NCI-H460 (cell line): ENCODE measurements at regions not wholly inside any gene's neighbourhood (a gene's known extent, or its start where the extent isn't known, plus 50 kb on each side); places are given as distances from the start of the nearest gene placed in this dataset.
"Not testable (repeated sequence)": the region's sequence is repeated elsewhere in the genome, so short reads cannot be mapped to it uniquely, and the experiment has no call there.

ENCODE experiments used
- DNase-seq: peaks from one replicate; pipeline ENCODE4 v3.0.0-alpha.2; 2016; ENCODE audit warnings: low read depth; ENCODE audit errors: extremely low read depth

DNA sequence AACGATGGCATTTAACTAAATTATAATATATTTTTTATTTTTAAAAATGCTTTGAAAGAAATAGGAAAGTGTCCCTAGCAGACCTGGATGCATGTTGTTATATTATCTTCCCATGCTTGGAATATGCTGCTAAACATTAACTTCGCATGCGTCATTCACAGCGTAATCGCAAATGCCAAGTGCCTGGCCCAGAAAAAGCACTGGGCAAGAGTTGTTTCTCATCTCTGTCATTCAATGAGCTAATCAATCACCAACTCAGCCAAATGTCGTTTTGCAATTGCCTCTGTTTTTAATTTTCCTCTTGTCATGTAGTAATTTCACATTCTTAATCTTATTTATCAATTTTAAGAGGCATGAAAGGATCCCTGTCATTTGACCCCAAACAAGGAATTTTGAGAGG is 1421.9 kb downstream of the BRD1 start:
- peak; percentile 49 for DNase-seq

DNA sequence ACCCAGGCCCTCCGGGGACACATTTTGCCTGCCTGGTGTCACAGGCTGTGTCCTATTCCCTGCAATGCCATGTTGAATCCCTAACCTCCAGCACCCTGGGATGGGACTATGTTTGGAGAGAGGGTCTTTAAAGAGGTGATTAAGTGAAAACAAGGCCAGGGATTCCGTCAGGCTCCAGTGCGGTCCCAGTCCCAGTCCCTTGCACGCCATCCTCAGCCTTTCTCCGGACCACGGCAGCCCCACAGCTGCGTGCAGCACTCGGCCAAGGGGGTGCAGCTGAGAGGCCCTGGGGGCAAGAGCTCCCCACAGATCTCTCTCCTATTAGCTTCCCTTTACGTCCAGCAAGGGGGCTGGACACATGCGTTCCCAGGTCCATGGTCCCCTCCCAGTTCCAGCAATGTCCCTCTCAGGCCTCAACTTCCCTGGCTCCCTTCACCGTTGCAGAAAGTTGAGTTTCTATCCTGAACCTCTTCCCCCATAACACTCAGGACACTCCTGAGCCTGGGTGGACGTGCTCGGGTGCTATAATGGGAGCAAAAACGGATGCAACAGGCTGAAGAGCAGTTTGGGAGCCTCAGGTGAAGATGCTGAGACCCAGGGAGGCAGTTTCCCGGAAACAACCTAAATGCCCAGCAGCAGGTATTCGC is 1422.7 kb downstream of the BRD1 start:
- DNase-seq, result no peak

DNA sequence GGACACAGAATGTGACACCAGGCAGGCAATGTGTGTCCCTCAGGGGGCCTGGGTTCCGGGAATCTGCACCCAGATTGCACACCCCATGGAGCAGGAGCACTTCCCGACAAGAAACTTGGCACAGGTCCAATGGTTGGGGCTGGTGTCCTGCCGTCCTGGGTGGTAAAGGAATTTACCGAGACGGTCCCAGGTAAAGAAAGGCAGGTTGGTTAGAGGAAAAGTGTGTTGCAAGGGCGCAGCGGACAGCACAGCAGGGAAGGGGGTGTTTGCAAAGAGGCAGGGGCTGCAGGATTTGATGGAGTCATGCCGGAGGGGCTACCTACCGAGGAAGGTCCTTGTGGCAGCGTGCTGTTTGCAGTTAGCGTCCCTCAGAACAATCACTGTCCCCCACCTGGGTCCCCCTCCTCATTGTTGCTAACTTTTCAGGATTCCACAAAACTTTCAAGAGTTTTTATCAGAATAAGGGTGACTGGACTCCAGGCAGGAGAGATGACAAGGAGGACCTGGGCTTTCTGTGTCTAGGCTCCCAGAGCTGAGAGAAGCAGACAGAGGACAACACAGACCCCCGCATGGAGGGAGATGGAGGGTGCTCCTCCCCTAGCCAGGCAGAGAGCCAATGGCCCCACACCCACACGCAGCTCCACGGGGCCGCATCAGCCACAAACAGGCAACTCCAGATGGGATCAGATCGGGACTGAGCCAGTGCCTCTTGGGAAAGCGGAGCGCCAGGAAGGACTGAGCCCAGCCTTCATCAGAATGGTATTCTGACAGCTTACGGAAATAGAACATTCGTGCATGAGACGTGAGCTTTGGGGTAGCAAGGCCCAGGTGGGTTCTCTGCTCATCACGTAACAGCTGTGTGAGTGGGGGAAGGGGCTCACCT is 1423.9 kb downstream of the BRD1 start:
- DNase-seq, result no peak

DNA sequence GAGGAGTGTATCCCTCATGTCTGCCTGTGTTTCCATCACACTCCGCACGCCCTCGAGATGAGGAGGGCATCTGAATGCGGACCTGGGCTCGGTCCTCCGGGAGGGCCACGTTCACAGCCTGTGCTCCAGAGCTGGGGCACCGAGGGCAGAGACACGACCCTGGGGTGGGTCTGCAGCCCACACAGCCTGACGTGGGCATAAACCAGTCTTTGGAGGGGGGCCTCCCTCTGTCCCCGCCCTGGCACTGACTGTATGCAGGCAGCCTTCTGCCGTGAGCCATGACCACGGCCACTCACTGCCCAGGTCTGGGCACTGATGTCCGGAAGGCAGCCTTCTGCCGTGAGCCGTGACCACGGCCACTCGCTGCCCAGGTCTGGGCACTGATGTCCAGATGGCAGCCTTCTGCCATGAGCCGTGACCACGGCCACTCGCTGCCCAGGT is 1425.1 kb downstream of the BRD1 start:
- DNase-seq, result no peak

DNA sequence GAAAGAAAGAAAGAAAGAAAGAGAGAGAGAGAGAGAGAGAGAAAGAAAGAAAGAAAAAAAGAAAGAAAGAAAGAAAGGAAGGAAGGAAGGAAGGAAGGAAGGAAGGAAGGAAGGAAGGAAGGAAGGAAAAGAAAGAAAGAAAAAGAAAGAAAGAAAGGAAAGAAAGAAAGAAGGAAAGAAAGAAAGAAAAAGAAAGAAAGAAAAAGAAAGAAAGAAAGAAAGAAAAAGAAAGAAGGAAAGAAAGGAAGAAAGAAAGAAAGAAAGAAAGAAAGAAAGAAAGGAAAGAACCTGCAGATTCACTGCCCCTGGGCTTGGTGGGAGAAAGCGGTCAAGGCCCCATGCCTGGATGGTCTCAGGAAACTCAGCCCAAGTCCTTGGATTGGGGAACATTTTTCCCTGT is 1426.2 kb downstream of the BRD1 start:
- DNase-seq, result not testable (repeated sequence)

DNA sequence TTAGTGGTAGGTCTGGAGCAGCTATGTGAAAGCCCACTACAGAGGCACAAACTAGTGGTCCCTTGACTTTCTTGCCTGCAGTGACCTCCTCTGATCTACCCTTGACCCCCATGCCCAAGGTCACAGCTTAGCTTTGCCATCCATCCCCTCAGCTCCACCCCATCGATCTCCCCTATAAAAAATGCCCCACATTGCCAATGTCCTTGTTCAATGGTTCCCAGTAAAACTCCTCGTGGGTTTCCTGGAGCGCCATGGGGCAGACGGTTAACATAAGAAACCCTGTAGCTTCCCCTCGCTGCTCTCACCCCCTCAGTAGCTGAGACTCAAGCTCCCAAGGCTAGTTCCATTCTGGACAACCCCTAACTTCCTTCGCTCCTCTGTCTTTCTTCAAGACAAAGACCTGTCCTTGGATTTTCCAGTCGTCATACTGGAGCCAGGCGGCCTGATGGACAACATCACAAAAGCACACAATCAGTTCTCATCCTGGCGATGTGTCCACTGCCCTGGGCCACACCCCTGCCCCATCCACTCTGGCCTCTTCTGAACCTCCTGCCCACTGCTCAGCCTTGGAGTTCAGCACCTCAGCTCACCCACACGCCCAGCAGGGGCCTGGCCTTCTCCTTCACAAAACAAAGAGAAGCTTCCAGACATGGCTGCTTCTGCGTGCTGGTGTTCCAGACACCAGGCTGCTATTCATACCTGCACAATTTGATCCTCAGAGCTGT is 1429.3 kb downstream of the BRD1 start:
- DNase-seq, result no peak

DNA sequence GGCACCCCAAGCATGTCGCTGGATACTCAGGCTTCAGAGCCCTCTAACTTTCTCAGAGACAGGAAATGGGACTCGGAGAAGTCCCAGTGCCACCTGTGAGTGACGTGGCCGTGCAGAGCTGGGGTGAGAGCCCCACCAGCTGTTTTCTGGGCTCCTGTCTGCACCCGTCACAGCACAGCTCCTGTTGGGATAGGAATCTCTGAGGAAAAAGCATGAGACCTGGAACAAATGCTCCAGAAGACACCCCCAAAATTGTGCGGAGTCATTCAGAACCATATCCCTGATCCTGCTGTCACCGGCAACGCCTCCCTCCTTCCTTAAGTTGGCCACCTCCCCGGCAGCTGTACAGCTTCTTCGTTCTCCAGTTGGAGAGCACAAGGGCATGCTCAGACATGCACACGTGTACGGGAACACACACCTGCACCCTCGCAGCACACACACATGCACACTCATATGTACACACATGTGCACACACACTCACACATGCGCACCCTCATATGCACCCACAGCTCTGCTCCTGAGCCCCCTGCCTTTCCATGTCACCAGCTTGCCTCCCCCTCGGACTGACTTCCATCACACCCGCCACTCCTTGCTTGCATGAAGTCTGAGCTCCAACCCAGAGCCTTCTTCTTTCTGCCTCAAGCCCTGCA is 1430.0 kb downstream of the BRD1 start:
- no peak for DNase-seq

DNA sequence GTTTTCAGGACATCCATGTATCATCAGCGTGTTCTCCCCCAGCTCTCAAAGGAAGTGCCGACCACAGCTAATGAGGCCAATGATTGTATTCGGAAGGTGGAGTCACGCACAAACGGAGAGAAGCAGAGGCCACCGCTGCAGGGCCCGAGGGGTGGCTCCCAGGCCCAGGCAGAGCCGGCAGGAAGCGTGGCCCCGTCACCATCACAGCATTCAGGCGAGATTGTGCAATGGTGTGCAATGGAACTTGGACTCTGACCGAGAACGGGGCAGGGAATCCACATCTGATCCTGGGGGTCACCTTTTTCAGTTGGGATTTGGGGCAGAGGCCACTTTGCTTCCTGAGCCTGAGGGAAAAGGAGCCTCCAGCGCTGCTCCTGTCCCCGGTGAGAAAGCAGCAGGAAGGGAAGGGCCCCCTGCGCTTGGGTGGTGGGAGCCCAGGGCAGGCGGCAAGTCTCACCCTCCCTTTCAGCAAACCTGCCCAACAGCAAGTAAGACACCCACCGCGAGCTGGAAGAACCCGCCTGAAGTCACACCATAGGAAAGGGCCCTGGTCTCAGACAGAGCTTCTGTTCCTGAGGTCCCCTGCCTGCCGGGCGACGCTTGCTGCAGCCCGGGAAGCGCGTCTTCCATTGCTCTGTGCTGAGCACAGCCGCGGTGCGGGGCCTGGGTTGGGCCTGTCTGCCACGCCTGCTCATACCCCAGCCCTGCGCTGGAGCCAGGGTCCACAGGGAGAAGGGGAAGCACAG is 1430.7 kb downstream of the BRD1 start:
- no peak for DNase-seq

DNA sequence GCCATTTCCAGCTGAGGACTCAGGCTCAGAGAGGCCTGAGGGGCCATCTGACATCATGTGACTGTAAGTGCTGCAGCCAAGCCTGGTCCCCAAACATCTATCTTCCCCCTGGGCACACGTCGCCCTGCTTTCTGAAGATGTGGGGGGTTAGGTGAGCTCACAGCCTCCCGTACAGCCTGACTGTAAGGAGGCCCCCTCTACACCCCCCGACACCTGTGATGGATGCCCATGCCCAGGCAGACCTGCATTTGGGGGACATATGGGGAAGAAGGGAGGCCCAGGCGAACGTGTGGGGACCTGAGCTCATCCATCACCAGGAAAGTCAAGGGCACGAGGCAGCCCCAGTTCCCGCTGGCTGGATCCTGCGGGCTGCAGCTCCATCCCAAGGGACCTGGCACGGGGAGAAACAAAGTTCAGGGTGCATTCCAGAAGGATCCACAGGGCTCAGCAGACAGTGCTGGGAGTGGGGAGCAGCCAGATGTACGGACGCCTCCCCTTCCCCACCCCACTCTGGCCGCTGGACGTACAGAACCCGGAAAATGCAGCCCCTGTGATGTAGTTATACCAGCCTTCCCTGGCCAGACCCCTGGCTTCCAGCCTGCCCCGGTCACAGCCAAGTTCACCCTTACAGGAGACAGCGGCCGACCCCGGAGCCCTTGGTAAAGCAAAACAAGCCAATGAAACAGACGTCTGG is 1431.4 kb downstream of the BRD1 start:
- DNase-seq, result no peak

DNA sequence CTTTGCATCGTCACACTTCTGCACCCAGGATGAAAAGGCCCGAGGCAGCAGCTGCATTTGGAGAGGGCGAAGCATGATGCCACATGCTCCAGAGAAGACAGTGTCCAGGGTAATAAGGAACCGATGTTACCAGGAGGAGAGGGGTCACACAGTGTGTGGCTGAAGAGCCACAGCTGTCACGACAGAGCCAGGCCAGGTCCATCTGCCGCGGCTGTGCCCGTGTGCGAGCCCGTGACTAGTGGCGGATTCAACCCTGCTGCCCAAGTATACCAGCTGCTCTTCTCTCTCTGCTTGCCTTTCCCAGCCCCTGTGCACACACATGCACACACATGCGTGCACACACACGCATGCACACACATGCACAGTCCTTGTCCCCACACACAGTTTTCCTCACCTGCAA is 1432.5 kb downstream of the BRD1 start:
- no peak for DNase-seq

DNA sequence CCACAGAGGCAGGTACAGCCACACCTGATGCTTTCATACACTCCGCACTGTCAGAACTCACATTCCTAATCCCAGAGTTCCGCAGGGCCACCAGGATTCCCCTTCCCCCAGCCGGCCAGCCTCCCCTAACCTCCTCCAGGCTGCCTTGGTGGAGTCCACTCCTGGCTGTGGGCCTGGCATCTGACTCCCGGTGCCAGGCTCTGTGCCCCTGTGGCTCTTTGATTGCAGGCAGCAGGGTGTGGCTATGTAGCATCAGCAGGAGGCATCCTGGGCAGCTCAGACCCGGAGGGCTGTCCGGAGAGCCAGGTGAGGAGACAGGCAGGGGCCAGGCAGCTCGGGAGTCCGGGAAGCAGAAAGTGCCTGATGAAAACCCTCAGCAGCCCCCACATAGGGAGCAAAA is 1432.9 kb downstream of the BRD1 start:
- DNase-seq, result no peak

DNA sequence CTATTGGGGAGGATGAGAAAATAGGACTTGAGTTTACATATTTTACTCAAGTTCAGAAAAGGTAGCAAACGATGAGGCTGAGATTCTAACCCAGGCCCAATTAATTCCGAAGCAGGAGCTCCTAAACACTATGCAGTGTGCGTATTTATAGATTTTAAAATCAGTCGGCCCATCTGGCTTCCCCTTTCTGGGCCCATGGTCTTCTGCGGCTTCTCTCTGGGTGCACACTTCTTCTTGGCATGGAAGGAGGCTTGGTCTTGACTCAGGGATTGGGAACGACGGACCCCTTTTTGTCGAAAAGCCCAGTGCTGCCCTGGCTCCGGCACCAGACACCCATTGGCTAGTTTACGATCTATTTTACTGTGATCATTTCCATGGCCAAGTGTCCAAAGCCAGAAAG is 1433.8 kb downstream of the BRD1 start:
- no peak for DNase-seq

DNA sequence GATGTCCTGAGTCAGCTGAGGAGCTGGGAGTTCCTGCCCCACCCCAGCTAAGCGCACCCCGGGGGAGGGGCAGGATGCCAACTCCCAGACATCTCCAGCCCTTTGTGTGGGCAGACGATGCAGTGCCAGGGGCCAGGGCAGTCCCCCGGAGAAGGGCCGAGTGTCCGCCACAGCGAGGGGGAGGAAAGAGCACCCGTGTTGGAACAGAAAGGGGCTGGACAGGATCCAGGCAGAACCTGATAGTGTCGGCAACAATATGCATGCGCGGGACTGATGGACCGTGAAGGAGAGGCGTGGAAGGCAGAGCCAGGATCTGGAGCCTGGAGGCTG is 1434.7 kb downstream of the BRD1 start:
- no peak for DNase-seq

DNA sequence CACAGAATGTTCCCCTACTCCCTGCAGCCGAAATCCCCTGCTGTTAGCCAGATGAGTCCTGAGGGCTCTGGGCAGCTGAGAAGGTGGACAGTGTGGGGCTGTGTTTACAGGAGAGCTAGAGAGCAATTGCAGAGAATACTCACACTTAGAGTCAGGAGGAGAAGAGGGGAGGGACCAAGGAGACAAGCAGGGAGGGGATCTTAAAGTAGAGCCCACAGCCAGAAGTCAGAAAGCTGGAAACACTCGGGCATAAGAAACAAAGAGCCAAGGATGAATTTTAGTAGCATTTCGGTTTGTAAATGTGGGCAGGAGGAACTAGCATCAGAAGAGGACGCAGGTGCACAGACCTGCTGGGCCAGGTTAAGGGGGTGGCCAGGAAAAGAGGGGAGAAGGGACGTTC is 1435.9 kb downstream of the BRD1 start:
- DNase-seq, result no peak

DNA sequence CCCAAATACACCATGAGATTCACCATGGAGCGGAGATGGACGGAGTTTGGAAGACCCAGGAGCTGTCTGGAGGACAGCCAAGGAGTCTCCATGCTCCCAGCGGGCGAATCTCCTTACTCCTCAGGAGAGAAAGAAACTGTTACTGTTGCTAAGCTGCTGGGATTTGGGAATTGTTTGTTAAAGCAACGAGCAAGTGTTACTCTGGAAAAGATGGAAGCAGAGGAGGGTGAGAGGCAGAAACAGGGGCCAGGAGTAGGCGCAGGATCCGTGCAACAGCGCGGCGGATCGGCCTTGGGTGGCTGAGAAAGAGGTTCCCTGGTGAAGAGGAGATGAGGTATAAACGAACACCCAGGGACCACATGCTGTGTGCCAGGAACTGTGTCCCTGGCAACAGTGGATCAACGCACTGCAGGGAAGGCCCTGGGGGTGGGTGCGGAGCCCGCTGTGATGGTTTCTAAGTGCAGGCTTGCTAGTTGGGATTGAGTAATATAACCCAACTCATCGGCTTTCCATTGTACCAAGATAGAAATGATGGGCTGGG is 1436.4 kb downstream of the BRD1 start:
- no peak for DNase-seq

DNA sequence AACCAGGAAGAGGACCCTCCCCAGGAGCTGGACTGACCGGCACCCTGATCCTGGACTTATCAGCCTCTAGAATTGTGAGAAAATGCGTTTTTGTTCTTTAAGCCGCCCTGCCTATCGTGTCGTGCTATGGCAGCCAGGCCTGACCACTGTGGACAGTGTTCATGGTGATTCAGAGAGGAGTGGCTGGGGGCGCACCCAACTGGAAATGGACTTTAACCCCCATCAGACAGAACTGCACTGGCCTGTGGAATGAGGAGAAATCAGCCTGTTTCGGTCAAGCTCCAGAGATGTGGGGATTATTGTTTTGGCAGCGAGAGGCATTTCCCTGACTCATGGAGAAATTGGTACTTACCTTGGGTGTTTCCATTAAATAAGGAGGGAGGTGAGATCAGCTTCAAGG is 1437.8 kb downstream of the BRD1 start:
- DNase-seq, result no peak

DNA sequence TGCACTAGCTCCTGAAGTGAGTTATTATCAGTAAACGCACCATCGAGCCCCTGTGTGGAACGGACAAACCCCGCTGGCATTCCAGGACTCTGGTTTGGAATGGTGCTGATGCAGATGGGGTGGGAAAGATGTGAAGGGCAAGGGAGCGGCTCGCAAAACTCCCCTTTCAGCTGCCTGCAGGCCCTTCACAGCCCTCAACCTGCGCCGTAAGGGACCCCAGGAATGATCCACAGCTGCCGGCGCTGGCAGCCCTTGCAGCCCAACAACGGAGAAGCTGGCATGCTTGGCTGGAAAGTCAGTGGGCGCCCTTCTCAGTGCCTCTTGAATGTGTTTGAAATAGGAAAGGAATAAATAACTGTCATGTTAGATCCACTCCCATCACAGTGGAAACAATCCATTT is 1445.5 kb downstream of the BRD1 start:
- no peak for DNase-seq

DNA sequence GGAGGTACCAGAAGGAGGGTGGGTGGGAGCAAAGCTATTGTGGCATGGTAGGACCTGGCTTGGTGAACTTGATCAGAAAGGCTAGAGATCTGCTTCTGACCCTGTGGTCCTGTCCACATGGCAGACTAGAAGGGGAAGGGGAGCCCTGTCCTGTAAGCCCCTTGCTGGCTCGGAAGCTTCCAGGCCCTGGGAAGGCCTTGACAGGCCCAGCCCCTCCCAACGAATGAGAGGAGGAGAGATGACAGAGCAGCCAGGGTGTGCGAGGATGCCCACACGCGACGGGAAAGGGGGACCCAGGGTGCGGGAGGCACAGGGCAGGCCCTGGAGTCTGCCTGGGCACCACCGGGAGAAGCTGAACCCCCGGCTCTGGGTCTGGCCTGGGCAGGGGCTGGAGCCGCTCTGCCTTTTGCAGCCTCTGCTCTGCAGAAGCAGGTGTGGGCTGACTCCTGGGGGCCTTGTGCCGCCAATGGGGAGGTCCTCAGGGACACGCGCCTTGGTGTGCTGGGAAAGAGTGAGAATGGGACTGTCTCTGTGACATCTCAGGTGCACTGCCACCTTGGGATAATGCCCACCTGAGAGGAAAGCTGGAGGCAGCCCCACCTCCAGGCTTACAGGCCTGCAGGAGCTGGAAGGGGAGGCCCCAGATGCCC is 1447.5 kb downstream of the BRD1 start:
- DNase-seq, result no peak

DNA sequence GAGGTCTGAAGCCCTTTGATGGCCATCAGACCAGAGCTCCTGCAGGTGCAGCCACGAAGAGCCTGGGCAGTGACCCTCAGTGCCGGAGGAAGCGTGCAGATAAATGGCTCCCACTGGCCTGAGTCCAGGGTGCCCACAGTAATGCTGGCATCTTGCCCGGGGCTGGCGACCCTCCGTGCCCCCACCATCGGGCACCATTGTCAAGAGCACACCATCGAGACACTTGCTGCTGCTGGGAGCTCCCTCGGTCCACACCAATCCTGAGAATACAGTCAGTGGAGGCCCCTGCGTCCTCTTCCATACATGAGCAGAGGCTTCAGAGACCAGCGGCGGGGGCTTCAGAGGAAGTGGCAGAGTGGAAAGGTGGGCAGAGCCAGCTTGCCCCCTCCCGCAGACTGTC is 1448.3 kb downstream of the BRD1 start:
- DNase-seq, result no peak
